ENCODE measurements at regions not wholly inside any gene's neighbourhood (a gene's known extent, or its start where the extent isn't known, plus 50 kb on each side); places are given as distances from the start of the nearest gene placed in this dataset.

GRCh38 chr16:35651841-35652240 lies 2192.4 kb downstream of the TP53TG3F start:
- no peaks in the 10 kb centered on the region for H3K27me3 ChIP-seq (ENCODE audit: control insufficient read depth in 2 of 2, insufficient read depth in 2 of 2, low read length in 2 of 2)
- H4K20me1 ChIP-seq (replicated peaks; ENCODE audit: control insufficient read depth, insufficient read depth, low read length) = no peaks in the 10 kb centered on the region
- intact Hi-C loops (cut with micrococcal nuclease) (no loop called here), in situ Hi-C loops (cut with MboI) (no loop called here)
- WGBS (ENCODE audit: insufficient coverage, low coverage, missing lambda C conversion rate) = 0% methylated on average over 1 of the region's 1 CpG
- no peak overlapping the region for H3K4me2 ChIP-seq (ENCODE audit: insufficient read depth, low read length)
- ATAC-seq (no peak), FAIRE-seq (no peak), DNase-seq (ENCODE audit: extremely low read depth in 1 of 4, low spot score in 3 of 4) (no peak)
- no peaks in the 10 kb centered on the region for H3K9me1 ChIP-seq (ENCODE audit: control insufficient read depth, insufficient read depth, low read length)
- no peak overlapping the region for H3K4me3 ChIP-seq
- TF ChIP-seq CREB3 (tag; conservative IDR thresholded peaks at IDR 0.05; ENCODE audit: low read depth) (no peak), SRSF9 (IDR thresholded peaks at IDR 0.05; ENCODE audit: borderline replicate concordance, low read depth, low read length) (no peak), HDGF (IDR thresholded peaks at IDR 0.05) (no peak), PATZ1 (CRISPR knock-in tag; IDR thresholded peaks at IDR 0.05; ENCODE audit: borderline replicate concordance) (no peak), PHTF2 (CRISPR knock-in tag; IDR thresholded peaks at IDR 0.05) (no peak), LARP7 (IDR thresholded peaks at IDR 0.05) (no peak), PPARD (CRISPR knock-in tag; IDR thresholded peaks at IDR 0.05) (no peak), SNRNP70 (optimal IDR thresholded peaks at IDR 0.05; ENCODE audit: low read depth, low read length) (no peak), CTBP1 (IDR thresholded peaks at IDR 0.05; ENCODE audit: borderline replicate concordance) (no peak), HDAC2 (IDR thresholded peaks at IDR 0.05) (no peak), ZNF436 (CRISPR knock-in tag; IDR thresholded peaks at IDR 0.05) (no peak), RUNX1 (IDR thresholded peaks at IDR 0.05; ENCODE audit: low read depth) (no peak), SP2 (IDR thresholded peaks at IDR 0.05; ENCODE audit: extremely low read depth, low read depth, low read length, poor library complexity, severe bottlenecking) (no peak)
- TF ChIP-seq, protein P1, sequence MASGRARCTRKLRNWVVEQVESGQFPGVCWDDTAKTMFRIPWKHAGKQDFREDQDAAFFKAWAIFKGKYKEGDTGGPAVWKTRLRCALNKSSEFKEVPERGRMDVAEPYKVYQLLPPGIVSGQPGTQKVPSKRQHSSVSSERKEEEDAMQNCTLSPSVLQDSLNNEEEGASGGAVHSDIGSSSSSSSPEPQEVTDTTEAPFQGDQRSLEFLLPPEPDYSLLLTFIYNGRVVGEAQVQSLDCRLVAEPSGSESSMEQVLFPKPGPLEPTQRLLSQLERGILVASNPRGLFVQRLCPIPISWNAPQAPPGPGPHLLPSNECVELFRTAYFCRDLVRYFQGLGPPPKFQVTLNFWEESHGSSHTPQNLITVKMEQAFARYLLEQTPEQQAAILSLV (tag; IDR thresholded peaks at IDR 0.05) = no peak
- no peaks in the 10 kb centered on the region for H3K9me3 ChIP-seq (replicated peaks; ENCODE audit: control insufficient read depth, insufficient read depth, low read depth, low read length)
- BruUV-seq (replicated peaks) = no TSS peak
- no peaks in the 10 kb centered on the region for H3K79me2 ChIP-seq (ENCODE audit: control insufficient read depth, insufficient read depth, low read length)
- no peak overlapping the region for H3K27ac ChIP-seq (ENCODE audit: extremely low read depth, low read depth, low read length)
- H3K4me1 ChIP-seq (replicated peaks in 1 of 2; ENCODE audit: control insufficient read depth in 2 of 2, insufficient read depth in 2 of 2, low read length in 2 of 2) = no peaks in the 10 kb centered on the region
- CTCF ChIA-PET (ENCODE audit: low intra/inter-chr PET ratio) = no interaction called here
- POLR2A ChIA-PET = no interaction called here
- H2AFZ ChIP-seq (ENCODE audit: low read depth, low read length) = no peak overlapping the region
- H3K36me3 ChIP-seq (ENCODE audit: control insufficient read depth, insufficient read depth, low read length) = no peaks in the 10 kb centered on the region
- no peak overlapping the region for H3K9ac ChIP-seq (ENCODE audit: insufficient read depth in 1 of 2, low read depth in 2 of 2, low read length in 2 of 2)

All from K562 (cell line).